SH-SY5Y (cell line): ENCODE measurements at regions not wholly inside any gene's neighbourhood (a gene's known extent, or its start where the extent isn't known, plus 50 kb on each side); places are given as distances from the start of the nearest gene placed in this dataset.

Source experiments
- GATA2 ChIP-seq: IDR thresholded peaks from 2 replicates; pipeline ENCODE4 v1.6.1; 2011; ENCODE audit warnings: mild to moderate bottlenecking, low read depth, low read length
- GATA3 ChIP-seq: IDR thresholded peaks from 2 replicates; pipeline ENCODE4 v1.6.1; 2011; ENCODE audit warnings: low read depth, mild to moderate bottlenecking, low read length, moderate library complexity

GRCh38 chr7:45457591-45457990 is 116.6 kb upstream of the ADCY1 start:
- TF ChIP-seq GATA2, result no peak
- TF ChIP-seq GATA3, result no peak
